IMR-90 (cell line): ENCODE measurements at regions not wholly inside any gene's neighbourhood (a gene's known extent, or its start where the extent isn't known, plus 50 kb on each side); places are given as distances from the start of the nearest gene placed in this dataset.

Source experiments
- ATAC-seq: fragments of 200-7000 bp; cut with Tn5 transposase; 2 replicates; pipeline ENCODE4 v1.9.1; 2020; ENCODE audit warnings: low read depth, mild to moderate bottlenecking, moderate library complexity
- BruUV-seq: library from RNA; stranded (reverse); fragments of 400-500 nt; replicated peaks from 2 replicates; lab custom pipeline; 2021; lab: Mats Ljungman, UMichigan
- CTCF ChIA-PET: fragments of 300-600 bp; formaldehyde crosslinking; extraction: SDS; loops from one replicate; lab custom pipeline; 2021; ENCODE audit warnings: antibody characterized with exemption; lab: Yijun Ruan, JAX
- POLR2A ChIA-PET: fragments of 300-600 bp; sonication (Branson Sonifier 250); formaldehyde crosslinking; loops from one replicate; lab custom pipeline; 2022; ENCODE audit warnings: antibody characterized with exemption; ENCODE audit not compliant: unreplicated experiment; lab: Charles Lee
- DNase-seq: peaks from one replicate; pipeline ENCODE4 v3.0.0; 2013
- H2AFZ ChIP-seq: replicated peaks from 2 replicates; pipeline ENCODE3; 2013; ENCODE audit warnings: low read length, mild to moderate bottlenecking; ENCODE audit not compliant: poor library complexity
- H2AK5ac ChIP-seq: 2 replicates; pipeline ENCODE4 v1.6.1; 2013; ENCODE audit warnings: low read depth, low read length, inconsistent platforms
- H2AK9ac ChIP-seq: replicated peaks from 2 replicates; pipeline ENCODE3; 2013; ENCODE audit warnings: mild to moderate bottlenecking, low read depth, low read length, moderate library complexity; ENCODE audit not compliant: poor library complexity
- H2BK120ac ChIP-seq: 2 replicates; pipeline ENCODE4 v1.6.1; 2013; ENCODE audit warnings: low read depth, low read length, inconsistent platforms
- H2BK15ac ChIP-seq: 3 replicates; pipeline ENCODE4 v1.6.1; 2013; ENCODE audit warnings: low read depth, low read length, inconsistent platforms
- H2BK20ac ChIP-seq: 2 replicates; pipeline ENCODE4 v1.6.1; 2013; ENCODE audit warnings: low read depth, mild to moderate bottlenecking, inconsistent platforms, low read length, moderate library complexity
- H2BK5ac ChIP-seq: 2 replicates; pipeline ENCODE4 v1.6.1; 2013; ENCODE audit warnings: mild to moderate bottlenecking, low read depth, low read length, inconsistent platforms; ENCODE audit not compliant: poor library complexity, severe bottlenecking
- H3K14ac ChIP-seq: replicated peaks from 2 replicates; pipeline ENCODE4 v1.6.1; 2013; ENCODE audit warnings: low read depth, low read length, inconsistent platforms
- H3K18ac ChIP-seq: 2 replicates; pipeline ENCODE4 v1.6.1; 2013; ENCODE audit warnings: low read depth, low read length, control low read depth
- H3K23ac ChIP-seq: 2 replicates; pipeline ENCODE4 v1.6.1; 2013; ENCODE audit warnings: low read depth, low read length, inconsistent platforms
- H3K27ac ChIP-seq: 2 replicates; pipeline ENCODE4 v1.5.1; 2013; ENCODE audit warnings: mild to moderate bottlenecking, control low read depth, low read length; ENCODE audit not compliant: insufficient read depth
- H3K27me3 ChIP-seq: 2 replicates; pipeline ENCODE4 v1.6.1; 2013; ENCODE audit warnings: low read length; ENCODE audit not compliant: control insufficient read depth, insufficient read depth
- H3K36me3 ChIP-seq: 2 replicates; pipeline ENCODE4 v1.6.1; 2013; ENCODE audit warnings: low read length, mixed read lengths; ENCODE audit not compliant: control insufficient read depth, insufficient read depth
- H3K4ac ChIP-seq: 2 replicates; pipeline ENCODE4 v1.6.1; 2013; ENCODE audit warnings: low read depth, low read length, inconsistent platforms
- H3K4me1 ChIP-seq: 2 replicates; pipeline ENCODE4 v1.6.1; 2013; ENCODE audit warnings: low read length, mixed read lengths; ENCODE audit not compliant: control insufficient read depth, insufficient read depth
- H3K4me2 ChIP-seq: 2 replicates; pipeline ENCODE4 v1.6.1; 2013; ENCODE audit warnings: low read depth, mild to moderate bottlenecking, control low read depth, low read length, moderate library complexity
- H3K4me3 ChIP-seq: 2 replicates; pipeline ENCODE4 v1.5.1; 2013; ENCODE audit warnings: low read depth, mild to moderate bottlenecking, control low read depth, low read length, moderate library complexity; ENCODE audit not compliant: insufficient read depth
- H3K56ac ChIP-seq: 2 replicates; pipeline ENCODE4 v1.6.1; 2013; ENCODE audit warnings: low read length, inconsistent platforms; ENCODE audit not compliant: insufficient read depth; ENCODE audit errors: extremely low read depth
- H3K79me1 ChIP-seq, 2 experiments: 2 replicates each; pipeline ENCODE4 v1.6.1; 2013; ENCODE audit warnings: low read length in 2 of 2, inconsistent platforms in 1 of 2, low read depth in 1 of 2
- H3K9ac ChIP-seq: 2 replicates; pipeline ENCODE4 v1.6.1; 2013; ENCODE audit warnings: low read depth, low read length, control low read depth
- H3K9me1 ChIP-seq: 2 replicates; pipeline ENCODE4 v1.6.1; 2013; ENCODE audit warnings: low read length, inconsistent platforms; ENCODE audit not compliant: insufficient read depth
- H3K9me3 ChIP-seq: 2 replicates; pipeline ENCODE4 v1.6.1; 2013; ENCODE audit warnings: low read length; ENCODE audit not compliant: control insufficient read depth, insufficient read depth
- H4K20me1 ChIP-seq: 2 replicates; pipeline ENCODE4 v1.6.1; 2013; ENCODE audit warnings: low read length, inconsistent platforms; ENCODE audit not compliant: insufficient read depth
- H4K5ac ChIP-seq: 2 replicates; pipeline ENCODE4 v1.6.1; 2013; ENCODE audit warnings: mild to moderate bottlenecking, low read depth, low read length, control low read depth
- H4K8ac ChIP-seq, 2 experiments: 2 replicates each; pipeline ENCODE4 v1.6.1; 2013; ENCODE audit warnings: low read depth in 2 of 2, low read length in 2 of 2, control low read depth in 1 of 2, inconsistent platforms in 1 of 2
- H4K91ac ChIP-seq: 2 replicates; pipeline ENCODE4 v1.6.1; 2013; ENCODE audit warnings: low read depth, low read length, inconsistent platforms; ENCODE audit not compliant: insufficient read depth
- RFX5 ChIP-seq: IDR thresholded peaks from 2 replicates; pipeline ENCODE4 v1.8.0; 2012; ENCODE audit warnings: low read depth, mild to moderate bottlenecking, low read length, moderate library complexity
- WGBS, 2 experiments: methylation state at CpG; one replicate each; pipeline versions ENCODE4 v1.1.5 to v1.1.7; 2013; ENCODE audit warnings: missing lambda C conversion rate in 2 of 2; ENCODE audit not compliant: insufficient read length in 1 of 2; ENCODE audit errors: extremely low coverage in 2 of 2; 5-methylcytosine and 5-hydroxymethylcytosine counted together
- dilution Hi-C: fragments of 300-500 bp; cut with HindIII; formaldehyde crosslinking; loops from one replicate; pipeline ENCODE4 v1.14.3; 2018; ENCODE audit warnings: low sequenced_read_pairs; ENCODE audit not compliant: unreplicated experiment
- in situ Hi-C: fragments of 300-500 bp; cut with MboI; formaldehyde crosslinking; loops from 3 replicates; pipeline ENCODE4 v1.14.3; 2019; ENCODE audit warnings: low sequenced_read_pairs, inconsistent platforms, mixed read lengths
- intact Hi-C: fragments of 100-400 bp; cut with micrococcal nuclease; formaldehyde crosslinking; loops from 2 replicates; pipeline ENCODE4 v1.10.0; 2022

- peaks cover 46% of the 10 kb centered on the region for H3K9me3 ChIP-seq
- no peak overlapping the region for H4K5ac ChIP-seq
- no peak overlapping the region for H4K8ac ChIP-seq
- no peaks in the 10 kb centered on the region for H3K36me3 ChIP-seq
- no peak overlapping the region for H3K23ac ChIP-seq
- no peak overlapping the region for H2AK9ac ChIP-seq
- no peak overlapping the region for H3K9ac ChIP-seq
- H4K20me1 ChIP-seq, result no peaks in the 10 kb centered on the region
- WGBS, 2 experiments, result no CpG with 5 or more reads among the region's 2 CpGs
- no peaks in the 10 kb centered on the region for H3K4me1 ChIP-seq
- H2BK5ac ChIP-seq, result no peak overlapping the region
- ATAC-seq, result no peak
- no peak overlapping the region for H3K56ac ChIP-seq
- H2AFZ ChIP-seq, result no peak overlapping the region
- no peak overlapping the region for H2BK20ac ChIP-seq
- H2BK15ac ChIP-seq, result no peak overlapping the region
- no peak overlapping the region for H3K4ac ChIP-seq
- H3K4me3 ChIP-seq, result no peak overlapping the region
- intact Hi-C loops (no loop called here), in situ Hi-C loops (no loop called here), dilution Hi-C loops (no loop called here)
- ChIA-PET POLR2A (no interaction called here), CTCF (no interaction called here)
- H3K9me1 ChIP-seq, result no peaks in the 10 kb centered on the region
- no peak overlapping the region for H2BK120ac ChIP-seq
- BruUV-seq, result no TSS peak
- TF ChIP-seq RFX5, result no peak
- H3K14ac ChIP-seq, result no peak overlapping the region
- H4K91ac ChIP-seq, result no peak overlapping the region
- H2AK5ac ChIP-seq, result no peak overlapping the region
- H3K4me2 ChIP-seq, result no peak overlapping the region
- no peak overlapping the region for H3K18ac ChIP-seq
- no peaks in the 10 kb centered on the region for H3K79me1 ChIP-seq
- no peak overlapping the region for H3K27ac ChIP-seq
- no peaks in the 10 kb centered on the region for H3K27me3 ChIP-seq
- DNase-seq, result no peak
These were observed 128.6 kb upstream of the PEG3 start for GRCh38 chr19:56969156-56969555.
